Germinal center (tissue), 1 donor: ENCODE measurements at regions not wholly inside any gene's neighbourhood (a gene's known extent, or its start where the extent isn't known, plus 50 kb on each side); places are given as distances from the start of the nearest gene placed in this dataset.

Source experiments
- DNase-seq: peaks from one replicate; pipeline ENCODE4 v3.0.0; 2012; ENCODE audit warnings: mixed read lengths, low spot score

GRCh38 chr5:82806513-82806912 is 270.7 kb downstream of the TMEM167A start:
- DNase-seq = no peak

GRCh38 chr5:82804155-82804690 is 273.0 kb downstream of the TMEM167A start:
- no peak for DNase-seq

GRCh38 chr5:82802954-82803353 is 274.2 kb downstream of the TMEM167A start:
- no peak for DNase-seq

GRCh38 chr5:82800826-82801225 is 276.4 kb downstream of the TMEM167A start:
- no peak for DNase-seq

- no peak for DNase-seq
These were observed 277.7 kb downstream of the TMEM167A start for GRCh38 chr5:82799361-82800077.

- no peak for DNase-seq
These were observed 278.5 kb downstream of the TMEM167A start for GRCh38 chr5:82798676-82799075.

- DNase-seq = no peak
These were observed 280.4 kb downstream of the TMEM167A start for GRCh38 chr5:82796643-82797416.

- no peak for DNase-seq
These were observed 282.3 kb downstream of the TMEM167A start for GRCh38 chr5:82794876-82795275.

GRCh38 chr5:82793808-82794419 is 283.3 kb downstream of the TMEM167A start:
- peak; percentile 4 for DNase-seq

GRCh38 chr5:82792096-82792495 is 285.1 kb downstream of the TMEM167A start:
- no peak for DNase-seq

- DNase-seq = no peak
These were observed 288.1 kb downstream of the TMEM167A start for GRCh38 chr5:82789095-82789494.

- no peak for DNase-seq
These were observed 290.4 kb downstream of the TMEM167A start for GRCh38 chr5:82786748-82787147.

GRCh38 chr5:82785882-82786509 is 291.2 kb downstream of the TMEM167A start:
- no peak for DNase-seq

- no peak for DNase-seq
These were observed 291.7 kb downstream of the TMEM167A start for GRCh38 chr5:82785456-82785855.

GRCh38 chr5:82784521-82784920 is 292.7 kb downstream of the TMEM167A start:
- DNase-seq = no peak

GRCh38 chr5:82777106-82777505 is 300.1 kb downstream of the TMEM167A start:
- no peak for DNase-seq

- DNase-seq = no peak
These were observed 304.9 kb downstream of the TMEM167A start for GRCh38 chr5:82772281-82772680.

- no peak for DNase-seq
These were observed 311.0 kb downstream of the TMEM167A start for GRCh38 chr5:82766206-82766605.

- no peak for DNase-seq
These were observed 311.4 kb downstream of the TMEM167A start for GRCh38 chr5:82765765-82766164.

- DNase-seq = no peak
These were observed 316.3 kb downstream of the TMEM167A start for GRCh38 chr5:82760856-82761255.

- DNase-seq = no peak
These were observed 318.3 kb downstream of the TMEM167A start for GRCh38 chr5:82758881-82759280.

- DNase-seq = no peak
These were observed 322.4 kb downstream of the TMEM167A start for GRCh38 chr5:82754759-82755158.
